Ecto neural progenitor cell (in vitro differentiated cells): ENCODE measurements at regions not wholly inside any gene's neighbourhood (a gene's known extent, or its start where the extent isn't known, plus 50 kb on each side); places are given as distances from the start of the nearest gene placed in this dataset.

Experiments
- DNase-seq: peaks from one replicate; pipeline ENCODE4 v3.0.0-alpha.2; 2018; ENCODE audit warnings: low spot score

DNA sequence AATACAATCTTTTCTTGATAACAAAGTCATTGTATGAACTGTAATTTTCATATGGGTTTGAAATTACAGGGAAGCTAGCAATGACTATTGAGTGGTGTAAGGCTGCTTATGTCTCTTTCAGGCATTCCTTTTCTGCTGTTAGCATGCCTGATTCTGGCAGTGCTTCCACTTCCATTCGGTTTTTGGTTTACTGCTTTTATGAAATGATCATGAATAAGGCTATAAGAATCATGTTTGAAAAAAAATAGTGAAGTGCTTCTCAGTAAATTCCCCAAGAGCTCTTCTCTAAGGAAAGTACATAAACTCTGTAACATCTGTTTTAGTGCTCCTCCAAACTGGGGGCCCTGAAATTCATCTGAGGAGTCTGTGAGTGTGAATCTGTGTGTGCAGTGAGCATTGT lies 434.0 kb upstream of the RGS6 start:
- DNase-seq = no peak

DNA sequence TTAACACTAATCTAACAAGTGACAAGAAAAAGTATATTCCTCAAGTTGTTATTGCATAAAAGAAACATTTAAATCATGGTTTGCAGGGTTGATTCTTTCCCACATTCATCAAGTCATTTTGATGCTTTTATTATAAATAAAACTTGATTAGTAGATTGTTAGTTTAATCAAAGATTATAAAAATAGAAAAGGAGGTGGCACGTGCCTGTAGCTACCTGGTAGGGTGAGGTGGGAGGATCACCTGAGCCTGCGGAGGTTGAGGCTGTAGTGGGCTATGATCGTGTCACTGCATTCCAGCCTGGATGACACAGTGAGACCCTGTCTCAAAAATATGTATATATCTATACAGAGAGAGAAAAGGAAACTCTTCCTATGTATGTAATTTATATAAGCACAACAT lies 433.2 kb upstream of the RGS6 start:
- DNase-seq = no peak

DNA sequence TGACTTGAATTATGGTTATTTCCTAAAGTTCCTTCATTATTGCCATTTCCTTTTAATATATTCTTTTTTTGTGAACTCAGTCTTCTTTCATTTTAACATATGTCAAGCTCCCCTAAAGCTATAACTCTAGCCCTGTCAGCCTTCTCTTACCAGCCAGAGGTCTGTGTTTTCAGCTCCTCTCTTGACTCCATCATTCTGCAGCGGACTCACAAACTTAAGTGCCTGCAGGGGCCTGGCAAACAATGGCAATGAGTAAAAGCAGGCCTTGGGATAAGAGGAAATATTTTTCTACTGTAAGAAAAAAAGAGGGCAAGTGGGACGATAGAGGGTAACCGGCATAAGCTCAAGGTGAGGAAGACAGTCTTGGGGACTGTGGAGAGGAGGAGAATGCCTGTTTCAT lies 424.5 kb upstream of the RGS6 start:
- no peak for DNase-seq

DNA sequence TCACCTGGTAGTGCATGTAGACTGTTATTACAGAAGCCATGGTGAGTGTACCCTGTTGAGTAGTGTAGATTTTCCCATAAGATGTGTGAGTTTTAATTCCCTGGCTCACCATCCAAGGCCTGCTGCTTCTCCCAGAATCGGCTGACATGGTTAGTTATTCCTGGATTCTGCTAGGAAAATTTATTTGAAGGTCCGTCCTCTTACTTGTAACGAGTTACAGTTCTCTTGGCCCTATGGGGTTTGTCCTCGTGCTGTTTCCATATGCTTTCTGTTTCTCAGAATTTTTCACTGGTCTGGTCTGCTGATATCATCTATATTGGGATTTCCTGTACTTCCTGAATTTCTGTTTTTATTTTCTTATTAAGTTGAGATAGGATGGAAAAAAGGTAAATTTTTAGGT lies 423.3 kb upstream of the RGS6 start:
- DNase-seq = no peak

DNA sequence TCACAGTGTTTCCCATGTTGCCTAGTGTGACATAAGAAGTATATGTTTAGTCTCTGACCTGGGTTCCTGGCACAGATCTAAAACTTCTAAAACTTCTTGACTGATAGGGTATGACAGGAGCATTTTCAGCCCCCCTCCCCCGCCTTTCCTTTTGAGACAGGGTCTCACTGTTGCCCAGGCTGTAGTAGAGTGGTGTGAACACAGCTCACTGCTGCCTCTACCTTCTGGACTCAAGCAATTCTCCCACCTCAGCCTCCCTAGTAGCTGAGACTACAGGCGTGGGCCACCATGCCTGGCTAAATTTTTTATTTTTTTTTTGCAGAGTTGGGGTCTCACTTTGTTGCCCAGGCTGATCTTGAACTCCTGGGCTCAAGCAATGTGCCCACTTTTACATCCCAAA lies 421.1 kb upstream of the RGS6 start:
- DNase-seq = no peak

DNA sequence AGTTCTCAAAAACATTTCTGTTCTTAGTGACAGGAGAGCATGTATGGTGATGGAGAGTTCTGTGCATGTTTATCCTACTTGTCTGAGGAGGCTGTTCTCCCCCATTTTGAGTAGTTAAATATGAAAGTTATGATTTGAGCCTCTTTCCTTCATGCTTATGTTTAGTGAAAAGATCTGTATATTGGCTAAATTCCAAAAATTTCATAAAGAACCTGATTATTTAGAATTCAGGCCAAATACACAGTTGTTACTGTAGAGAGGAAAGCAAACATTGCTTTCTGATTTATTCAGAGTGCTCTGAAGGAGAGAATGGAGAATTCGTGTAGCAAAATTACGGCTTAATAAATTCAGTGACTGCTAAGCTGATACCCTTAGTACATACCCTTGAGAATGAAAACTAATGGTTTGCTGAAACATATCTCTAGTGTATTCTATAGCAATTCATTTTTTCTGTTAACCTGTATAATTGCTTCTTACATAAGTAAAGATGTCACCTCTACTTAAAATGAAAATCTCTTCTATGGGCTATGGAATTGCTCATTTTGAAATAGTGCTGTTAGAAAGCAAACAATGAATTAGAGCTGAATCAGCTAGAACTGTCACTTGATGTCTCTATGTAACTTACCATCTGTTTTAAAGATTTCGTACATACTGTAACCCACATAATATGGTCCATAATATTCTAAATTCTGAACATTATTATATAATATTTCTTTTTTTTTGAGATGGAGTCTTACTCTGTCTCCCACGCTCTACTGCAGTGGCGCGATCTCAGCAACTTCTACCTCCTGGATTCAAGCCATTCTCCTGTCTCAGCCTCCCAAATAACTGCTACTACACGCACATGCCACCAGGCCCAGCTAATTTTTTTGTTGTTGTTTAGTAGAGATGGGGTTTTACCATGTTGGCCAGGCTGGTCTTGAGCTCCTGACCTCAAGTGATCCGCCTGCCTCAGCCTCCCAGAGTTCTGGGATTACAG lies 417.0 kb upstream of the RGS6 start:
- DNase-seq = no peak

DNA sequence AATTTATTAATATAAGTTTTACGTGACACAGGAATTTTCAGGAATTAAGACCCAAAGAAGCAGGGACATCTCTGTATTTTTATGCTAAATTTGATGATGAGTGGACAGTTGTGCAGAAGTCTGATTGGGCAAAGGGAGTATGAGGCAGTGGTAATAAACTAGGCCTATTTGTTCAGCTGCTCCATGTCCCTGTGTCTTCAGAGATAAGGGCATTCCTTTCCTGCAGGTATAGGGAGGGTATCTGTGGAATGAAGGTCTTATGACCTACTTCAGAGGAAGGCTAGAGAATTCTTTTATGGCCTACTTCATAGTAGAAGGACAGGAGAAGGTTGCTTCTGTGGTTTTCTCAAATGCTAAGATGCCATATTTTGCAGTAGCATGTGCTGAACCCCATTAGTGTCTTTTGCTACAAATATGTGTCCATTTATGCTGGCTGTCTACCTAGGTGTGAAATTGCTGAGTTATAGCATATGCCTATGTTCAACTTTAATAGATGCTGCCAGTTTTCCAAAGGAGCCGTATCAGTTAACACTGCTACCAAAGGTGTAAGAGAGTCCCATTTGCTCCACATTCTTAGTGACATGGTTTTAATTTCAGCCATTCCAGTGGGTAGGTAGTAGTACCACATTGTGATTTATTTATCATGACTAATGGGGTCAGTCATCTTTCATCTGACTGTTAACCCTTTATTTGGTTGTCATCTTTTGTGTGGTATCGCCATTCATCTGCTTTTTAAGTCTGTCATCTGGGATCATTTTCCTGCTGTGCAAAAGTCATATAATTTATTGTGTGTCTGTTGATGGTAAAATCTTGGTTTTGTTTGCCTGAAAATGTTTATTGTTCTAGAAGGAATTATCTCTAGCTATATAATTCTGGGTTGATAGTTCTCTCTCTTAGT lies 410.7 kb upstream of the RGS6 start:
- no peak for DNase-seq

DNA sequence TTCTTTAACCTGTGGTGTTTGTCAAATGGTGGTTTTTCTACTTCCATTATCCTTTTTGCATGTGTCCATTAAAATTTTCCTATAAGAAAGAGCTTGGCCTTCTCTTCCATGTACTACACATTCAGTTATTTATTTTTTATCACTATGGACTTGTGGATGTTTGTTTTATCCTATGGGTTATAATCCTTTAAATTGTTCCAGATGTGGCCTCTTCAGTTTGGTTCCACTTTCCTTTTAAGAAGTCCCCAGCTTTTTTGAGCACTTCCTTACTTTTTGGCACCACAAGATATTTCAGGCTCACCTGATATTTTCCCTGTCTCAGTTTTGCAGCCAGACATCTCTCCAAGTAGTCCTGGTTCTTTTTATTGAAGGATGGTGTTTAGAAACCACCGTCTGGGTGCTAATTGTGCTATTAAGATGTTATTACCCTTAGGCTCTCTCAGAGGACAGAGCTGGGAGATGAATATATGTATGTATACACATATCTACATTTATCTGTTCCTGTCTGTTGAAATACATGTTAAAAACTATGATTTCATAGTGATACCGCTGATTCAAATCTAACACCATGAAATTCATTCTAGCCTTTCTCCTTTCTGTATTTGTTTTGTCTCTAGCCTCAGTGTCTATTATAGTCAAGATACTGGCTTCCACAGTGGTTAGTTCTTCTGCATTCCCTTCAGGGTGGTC lies 408.5 kb upstream of the RGS6 start:
- DNase-seq = no peak

DNA sequence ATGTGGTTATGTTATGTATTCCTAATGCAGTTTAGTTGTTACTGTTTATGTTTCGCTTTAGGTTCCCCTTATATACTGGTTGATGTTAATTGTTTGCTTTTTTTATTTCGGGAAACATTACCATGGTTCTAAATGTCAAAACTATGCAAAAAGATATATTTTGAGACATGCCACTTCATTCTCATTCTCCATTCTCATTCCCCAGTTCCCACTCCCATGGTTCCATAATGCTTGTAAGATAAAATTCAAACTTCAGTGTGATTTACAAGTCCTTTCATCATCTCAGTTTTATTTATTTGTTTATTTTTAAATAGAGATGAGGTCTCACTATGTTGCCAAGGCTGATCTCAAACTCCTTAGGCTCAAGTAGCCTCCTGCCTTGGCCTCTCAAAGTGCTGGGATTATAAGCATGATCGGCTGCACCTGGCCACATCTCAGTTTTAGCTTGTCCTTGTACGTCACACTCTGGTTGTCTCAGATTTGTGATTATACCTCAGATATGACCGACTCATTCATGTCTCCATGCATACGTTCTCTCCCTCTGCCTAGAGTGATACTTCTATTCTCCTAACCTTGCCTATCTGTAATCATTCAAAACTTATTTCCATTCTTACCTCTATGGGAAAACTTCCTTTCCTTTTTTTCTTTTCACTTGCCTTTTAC lies 407.8 kb upstream of the RGS6 start:
- DNase-seq = no peak

DNA sequence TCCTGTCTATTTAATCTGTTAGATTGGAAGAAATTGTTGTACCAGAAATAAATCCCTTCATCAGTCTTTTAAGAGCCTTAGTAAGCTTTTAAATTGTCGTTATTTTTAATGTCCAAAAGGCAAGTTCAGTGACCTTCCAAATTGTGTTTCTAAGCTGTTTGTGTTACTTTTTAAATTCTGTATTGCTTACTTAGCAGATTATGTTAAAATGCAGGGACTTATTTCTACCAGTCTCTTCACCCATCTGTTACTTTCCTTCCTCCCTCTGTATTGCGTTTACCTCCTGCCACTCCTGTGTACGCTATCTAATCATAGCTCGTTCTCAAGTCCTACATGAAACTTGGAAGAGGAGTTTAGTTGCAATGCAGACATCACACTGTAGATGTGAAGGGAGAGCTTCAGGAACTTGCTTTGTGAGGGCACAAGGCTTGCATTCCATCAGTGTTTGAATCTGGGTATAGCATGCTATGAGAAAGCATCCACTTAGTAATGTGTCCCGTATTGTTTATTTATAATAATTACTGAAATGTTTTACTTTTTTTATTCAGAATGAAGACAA lies 406.5 kb upstream of the RGS6 start:
- no peak for DNase-seq

DNA sequence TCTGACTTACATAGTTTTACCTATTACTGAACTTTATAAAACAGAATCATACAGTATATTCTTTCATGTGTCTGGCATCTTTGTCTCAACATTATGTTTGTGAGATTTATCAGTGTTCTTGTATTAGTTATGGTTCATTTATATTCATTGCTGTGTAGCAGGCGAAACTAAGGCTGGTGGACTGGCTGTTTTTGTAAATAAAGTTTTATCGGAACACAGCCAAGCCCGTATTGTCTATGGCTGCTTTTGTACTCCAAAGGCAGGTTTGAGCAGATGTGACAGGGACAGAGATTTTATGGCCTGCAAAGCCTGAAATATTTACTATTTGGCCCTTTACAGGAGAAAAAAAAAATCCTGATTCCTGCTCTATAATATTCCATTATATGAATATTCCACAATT lies 405.8 kb upstream of the RGS6 start:
- no peak for DNase-seq

DNA sequence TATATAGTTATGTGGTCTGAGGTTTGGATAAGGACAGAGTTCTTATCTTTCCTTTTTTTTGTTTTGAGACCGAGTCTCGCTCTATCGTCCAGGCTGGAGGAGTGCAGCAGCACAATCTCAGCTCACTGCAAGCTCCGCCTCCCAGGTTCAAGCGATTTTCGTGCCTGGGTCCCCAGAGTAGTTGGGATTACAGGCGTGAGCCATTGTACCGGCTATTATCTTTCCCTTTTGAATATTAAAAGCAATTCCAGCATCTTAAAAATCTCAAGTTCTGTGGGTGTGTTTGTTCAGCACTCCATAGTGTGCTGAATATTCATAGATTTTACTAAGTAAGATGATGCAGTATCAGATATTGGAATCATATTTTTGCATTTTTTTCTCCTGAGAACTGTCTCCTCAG lies 404.4 kb upstream of the RGS6 start:
- DNase-seq = no peak

DNA sequence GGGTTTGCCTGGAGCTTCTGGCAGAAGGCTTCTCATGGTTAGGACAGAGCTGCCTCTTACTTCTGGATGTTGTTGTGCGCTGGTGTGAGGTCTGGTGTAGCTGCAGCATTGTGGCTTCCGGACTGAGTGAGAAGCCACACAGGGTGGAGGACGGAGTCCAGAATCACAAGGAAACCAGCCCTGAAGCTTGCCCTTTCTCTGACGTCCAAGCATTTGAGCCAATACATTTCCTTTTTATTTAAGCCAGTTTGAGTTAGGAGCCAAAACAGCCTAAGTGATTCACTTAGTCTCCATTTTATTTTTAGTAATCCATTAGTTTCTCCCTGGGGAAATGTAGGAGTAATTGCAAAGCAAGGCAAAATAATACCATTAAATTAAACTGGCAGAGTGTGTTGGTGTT lies 402.4 kb upstream of the RGS6 start:
- DNase-seq = no peak

DNA sequence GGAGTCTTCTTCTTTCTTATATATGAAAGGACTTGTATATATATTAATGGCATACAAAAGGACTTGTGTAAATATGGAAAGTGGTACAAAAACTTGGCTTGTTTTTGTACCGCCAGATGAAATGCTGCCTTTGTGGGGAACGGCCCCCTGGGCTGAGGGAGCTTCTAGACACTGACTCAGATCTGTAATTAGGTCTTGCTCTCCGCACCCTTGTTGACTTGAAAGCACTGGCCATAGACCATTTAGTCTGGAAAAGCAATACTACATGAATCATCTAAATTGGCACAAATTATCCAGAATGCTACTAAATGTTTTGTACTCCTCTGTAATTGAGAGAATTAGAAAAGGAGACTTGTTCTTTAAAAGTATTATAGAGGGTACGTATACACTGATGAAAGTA lies 399.9 kb upstream of the RGS6 start:
- DNase-seq = no peak

DNA sequence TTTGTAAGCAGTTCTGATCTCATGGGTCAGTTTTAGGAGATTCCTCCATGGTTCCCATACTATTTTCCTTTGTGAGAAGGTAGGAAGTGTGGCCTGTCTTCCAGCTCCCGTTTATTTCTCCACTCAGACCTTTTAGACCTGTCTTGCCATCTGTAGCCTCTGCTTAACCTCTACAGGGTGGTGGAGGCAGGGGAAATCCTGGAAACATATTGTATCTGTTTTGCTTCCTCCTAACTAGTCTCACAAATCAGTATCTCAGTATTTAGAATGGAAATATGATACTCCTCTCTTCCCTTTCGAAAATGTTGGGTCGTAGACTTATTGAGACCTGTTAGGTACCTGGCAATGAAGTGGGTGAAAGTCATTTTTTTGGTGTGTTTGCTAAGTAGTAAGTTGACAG lies 399.4 kb upstream of the RGS6 start:
- no peak for DNase-seq

DNA sequence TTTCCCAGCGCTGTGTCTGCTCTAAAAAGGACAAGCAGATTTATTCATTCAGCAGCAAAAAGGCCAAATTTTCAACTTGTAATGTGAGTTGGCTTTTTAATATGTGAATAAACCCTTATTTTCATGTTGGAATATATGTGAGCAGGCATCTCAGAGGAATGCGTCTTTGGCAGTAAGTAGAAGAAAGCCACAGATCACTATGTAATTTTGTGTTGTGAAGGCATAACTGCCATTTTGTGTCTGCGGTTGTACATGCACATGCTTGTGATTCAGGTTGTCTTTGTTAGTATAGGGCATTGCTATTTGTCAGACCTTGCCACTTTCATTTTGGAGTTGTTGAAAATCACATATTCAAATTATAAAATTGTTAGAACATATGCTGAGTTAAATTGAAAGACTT lies 398.8 kb upstream of the RGS6 start:
- no peak for DNase-seq

DNA sequence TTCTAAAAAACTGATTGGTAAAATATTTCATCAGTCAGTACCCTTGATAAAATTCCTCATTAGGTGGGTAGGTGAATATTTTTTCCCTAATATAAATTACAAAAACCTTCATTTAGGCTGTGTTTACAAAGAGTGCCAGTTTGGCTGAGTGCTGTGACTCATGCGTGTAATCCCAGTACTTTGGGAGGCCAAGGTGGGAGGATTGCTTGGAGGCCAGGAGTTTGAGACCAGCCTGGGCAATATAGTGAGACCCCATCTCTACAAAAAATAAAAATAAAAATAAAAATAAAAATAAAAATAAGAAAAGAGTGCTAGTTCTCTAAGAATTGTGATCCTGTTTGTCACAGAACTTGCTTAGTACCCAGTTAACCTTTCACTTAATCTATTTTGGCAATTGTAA lies 398.4 kb upstream of the RGS6 start:
- DNase-seq = no peak

DNA sequence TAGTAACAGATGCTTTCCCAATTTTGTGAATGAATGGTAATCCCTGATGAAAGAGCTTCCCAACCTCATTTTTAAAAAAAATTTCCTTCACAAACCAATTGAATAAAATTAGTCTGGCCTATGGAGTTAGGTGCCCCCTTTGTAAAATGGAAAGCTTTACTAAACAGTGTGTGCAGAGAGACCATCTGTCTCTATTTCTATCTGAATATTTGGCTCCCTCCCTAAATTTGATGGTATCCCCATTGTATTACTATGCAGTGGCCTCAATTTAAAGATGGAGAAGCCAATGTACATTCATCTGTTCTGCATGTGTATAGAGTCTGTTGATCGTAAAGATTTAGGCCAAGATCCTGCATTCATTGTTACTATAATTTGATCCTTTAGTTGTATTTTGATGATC lies 397.7 kb upstream of the RGS6 start:
- no peak for DNase-seq

DNA sequence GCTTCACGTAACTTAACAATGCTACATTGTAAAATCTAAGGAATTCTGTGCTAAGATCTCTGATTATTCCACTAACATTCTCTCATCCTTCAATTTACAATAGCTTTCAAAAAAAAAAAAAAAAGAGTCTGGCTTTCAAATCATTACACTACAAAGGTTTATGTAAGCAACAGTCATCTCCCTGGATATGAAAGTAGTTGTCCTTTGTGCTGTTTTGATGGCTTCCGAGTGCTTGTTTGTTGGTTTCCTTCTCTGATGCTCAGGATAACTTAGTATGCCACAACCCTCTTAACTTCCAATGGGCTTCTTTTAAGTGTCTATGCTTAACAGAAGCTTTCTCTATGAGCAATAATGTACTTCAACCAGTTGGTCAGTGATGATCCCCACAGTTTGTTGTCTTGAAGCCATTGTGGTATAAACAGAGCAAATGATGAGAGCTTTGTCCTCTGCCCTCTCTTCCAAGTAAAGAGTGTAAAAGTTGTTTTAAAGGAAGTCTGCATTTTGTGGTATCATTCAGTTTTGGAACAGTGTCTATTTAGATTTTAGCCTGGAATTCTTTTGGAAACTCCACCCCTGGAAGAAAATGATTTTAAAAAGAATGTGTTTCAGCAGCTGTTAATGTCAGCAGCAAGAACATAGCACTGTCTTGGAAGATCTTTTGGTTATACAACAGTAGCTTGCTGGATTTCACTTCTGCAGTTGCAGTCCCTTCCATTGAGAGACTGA lies 396.1 kb upstream of the RGS6 start:
- no peak for DNase-seq

DNA sequence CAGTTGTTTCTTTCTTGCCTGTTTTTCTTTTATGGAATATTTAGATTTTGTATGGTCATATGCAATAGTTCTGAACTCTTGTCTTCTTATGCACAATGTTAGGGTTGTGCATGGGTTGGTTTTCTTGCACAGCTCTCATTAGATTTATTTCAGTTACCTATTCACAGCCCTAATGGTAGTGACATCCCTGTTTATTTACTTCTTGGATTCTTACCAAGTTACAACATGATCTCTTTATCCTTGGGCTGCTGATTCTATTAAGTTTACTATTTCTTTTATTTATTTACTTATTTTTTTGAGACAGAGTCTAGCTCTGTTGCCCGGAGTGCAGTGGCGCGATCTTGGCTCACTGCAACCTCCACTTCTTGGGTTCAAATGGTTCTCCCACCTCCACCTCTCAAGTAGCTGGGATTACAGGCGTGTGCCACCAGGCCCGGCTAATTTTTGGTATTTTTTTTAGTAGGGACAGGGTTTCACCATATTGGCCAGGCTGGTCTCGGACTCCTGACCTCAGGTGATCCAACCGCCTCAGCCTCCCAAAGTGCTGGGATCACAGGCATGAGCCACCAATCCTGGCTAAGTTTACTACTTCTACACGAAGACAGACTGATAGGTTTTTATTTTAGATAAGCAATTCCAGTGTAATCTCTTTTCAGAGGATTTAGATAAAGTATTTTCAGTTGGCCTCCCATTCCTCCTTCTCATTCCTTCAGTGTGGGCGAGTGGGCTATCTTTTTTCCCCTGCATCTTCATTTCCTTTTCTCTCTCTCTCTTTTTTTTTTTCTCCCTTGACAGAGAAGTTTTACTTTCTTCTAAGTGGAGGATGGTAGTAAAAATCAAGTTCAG lies 395.1 kb upstream of the RGS6 start:
- no peak for DNase-seq
